Esophagus squamous epithelium (tissue), 4 donors: ENCODE measurements at regions not wholly inside any gene's neighbourhood (a gene's known extent, or its start where the extent isn't known, plus 50 kb on each side); places are given as distances from the start of the nearest gene placed in this dataset.

Source experiments
- CTCF ChIP-seq, 6 experiments: fragments of 450-650 bp in 4 of 6; fragments of 200-600 bp in 2 of 6; sonication (generic) in 2 of 6; IDR thresholded peaks; one replicate each; pipeline ENCODE4 v1.5.1; 2016 to 2019; ENCODE audit warnings: antibody characterized with exemption in 6 of 6, mild to moderate bottlenecking in 4 of 6, moderate library complexity in 4 of 6
- POLR2A ChIP-seq, 4 donors: fragments of 450-650 bp; IDR thresholded peaks; one replicate each; pipeline ENCODE4 v1.6.1; 2017; ENCODE audit warnings: antibody characterized with exemption in 4 of 4, mild to moderate bottlenecking in 4 of 4, moderate library complexity in 3 of 4

- TF ChIP-seq CTCF (IDR thresholded peaks at IDR 0.05), result no peak
- TF ChIP-seq POLR2A (IDR thresholded peaks at IDR 0.05), result no peak
These were observed 138.3 kb downstream of the FAM124B start for GRCh38 chr2:224263571-224264043.
